Transverse colon (tissue), 4 donors: ENCODE measurements at regions not wholly inside any gene's neighbourhood (a gene's known extent, or its start where the extent isn't known, plus 50 kb on each side); places are given as distances from the start of the nearest gene placed in this dataset.

ENCODE experiments used
- EP300 ChIP-seq: sonication (generic); formaldehyde crosslinking; IDR thresholded peaks from one replicate; pipeline ENCODE4 v1.6.1; 2017; ENCODE audit warnings: antibody characterized with exemption, low read depth
- POLR2A ChIP-seq: fragments of 450-650 bp; IDR thresholded peaks from one replicate; pipeline ENCODE4 v1.6.1; 2016; ENCODE audit warnings: antibody characterized with exemption, mild to moderate bottlenecking, moderate library complexity
- POLR2AphosphoS5 ChIP-seq, 3 donors: sonication (generic); formaldehyde crosslinking; IDR thresholded peaks; one replicate each; pipeline ENCODE4 v1.6.1; 2016; ENCODE audit warnings: antibody characterized with exemption in 3 of 3
- TF ChIP-seq, protein P1 (sequence below), 5 experiments: fragments of 200-600 bp in 3 of 5; fragments of 450-650 bp in 2 of 5; sonication (generic) in 3 of 5; IDR thresholded peaks; 1 replicate in 2 of 5; 2 replicates in 3 of 5; pipeline ENCODE4 v1.5.1; 2016 to 2017; ENCODE audit warnings: antibody characterized with exemption in 5 of 5, inconsistent platforms in 3 of 5, mild to moderate bottlenecking in 2 of 5, moderate library complexity in 1 of 5

DNA sequence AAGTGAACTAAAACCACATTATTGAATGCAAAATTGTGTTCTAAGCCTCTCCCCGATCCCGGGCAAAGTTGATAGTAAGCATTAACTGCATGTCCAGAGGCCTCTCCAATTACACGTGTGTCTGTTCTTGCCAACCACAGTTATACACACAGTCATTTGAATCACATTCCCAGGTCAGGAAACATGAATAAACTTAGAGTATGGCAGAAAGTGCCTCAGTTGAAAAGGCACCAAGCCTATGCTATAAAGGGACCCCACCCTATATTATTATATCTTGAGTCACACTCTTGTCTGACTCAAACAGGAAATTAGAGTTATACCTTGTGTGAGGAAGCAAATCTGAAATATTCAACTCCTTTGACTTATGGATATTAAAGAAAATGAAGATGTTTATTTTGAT is 128.3 kb upstream of the STXBP6 start:
- TF ChIP-seq, protein P1, sequence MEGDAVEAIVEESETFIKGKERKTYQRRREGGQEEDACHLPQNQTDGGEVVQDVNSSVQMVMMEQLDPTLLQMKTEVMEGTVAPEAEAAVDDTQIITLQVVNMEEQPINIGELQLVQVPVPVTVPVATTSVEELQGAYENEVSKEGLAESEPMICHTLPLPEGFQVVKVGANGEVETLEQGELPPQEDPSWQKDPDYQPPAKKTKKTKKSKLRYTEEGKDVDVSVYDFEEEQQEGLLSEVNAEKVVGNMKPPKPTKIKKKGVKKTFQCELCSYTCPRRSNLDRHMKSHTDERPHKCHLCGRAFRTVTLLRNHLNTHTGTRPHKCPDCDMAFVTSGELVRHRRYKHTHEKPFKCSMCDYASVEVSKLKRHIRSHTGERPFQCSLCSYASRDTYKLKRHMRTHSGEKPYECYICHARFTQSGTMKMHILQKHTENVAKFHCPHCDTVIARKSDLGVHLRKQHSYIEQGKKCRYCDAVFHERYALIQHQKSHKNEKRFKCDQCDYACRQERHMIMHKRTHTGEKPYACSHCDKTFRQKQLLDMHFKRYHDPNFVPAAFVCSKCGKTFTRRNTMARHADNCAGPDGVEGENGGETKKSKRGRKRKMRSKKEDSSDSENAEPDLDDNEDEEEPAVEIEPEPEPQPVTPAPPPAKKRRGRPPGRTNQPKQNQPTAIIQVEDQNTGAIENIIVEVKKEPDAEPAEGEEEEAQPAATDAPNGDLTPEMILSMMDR (IDR thresholded peaks at IDR 0.05), result no peak
- TF ChIP-seq EP300, result no peak
- no peak for TF ChIP-seq POLR2A
- peak in 1 of 3 donors; percentile 23 for TF ChIP-seq POLR2AphosphoS5 (IDR thresholded peaks at IDR 0.05)
